Epithelial cell of proximal tubule (primary cell): ENCODE measurements at regions not wholly inside any gene's neighbourhood (a gene's known extent, or its start where the extent isn't known, plus 50 kb on each side); places are given as distances from the start of the nearest gene placed in this dataset.

Source experiments
- DNase-seq: peaks from one replicate; pipeline ENCODE4 v3.0.0-alpha.2; 2011; ENCODE audit warnings: low read depth
- H3K4me3 ChIP-seq: 2 replicates; pipeline ENCODE4 v1.5.1; 2011; ENCODE audit warnings: low read depth, mild to moderate bottlenecking, low read length
- TF ChIP-seq, protein P1 (sequence below): conservative IDR thresholded peaks from 2 replicates; pipeline ENCODE4 v1.5.1; 2012; ENCODE audit warnings: low read depth, mild to moderate bottlenecking, low read length

DNA sequence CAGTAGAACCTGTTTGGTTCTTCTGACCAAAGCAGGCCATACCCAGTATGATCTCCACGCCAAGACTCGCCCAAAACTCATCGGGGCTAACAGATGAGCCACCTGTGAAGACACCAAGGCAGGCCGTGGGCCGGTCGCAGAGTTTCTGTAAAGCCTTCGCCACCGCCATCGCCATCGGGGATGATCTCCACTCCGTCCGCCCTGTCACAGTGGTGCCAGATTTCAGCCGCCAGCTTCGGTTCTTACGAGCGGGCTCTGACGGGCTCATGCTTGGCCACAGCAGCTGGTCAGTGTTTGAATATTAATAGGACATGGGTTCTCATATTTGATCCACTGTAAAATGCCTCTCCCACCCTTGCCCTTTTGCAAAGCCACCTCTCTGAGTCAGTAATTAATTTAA lies 113.2 kb upstream of the TMEM132D start:
- no peak for DNase-seq
- no peak overlapping the region for H3K4me3 ChIP-seq

DNA sequence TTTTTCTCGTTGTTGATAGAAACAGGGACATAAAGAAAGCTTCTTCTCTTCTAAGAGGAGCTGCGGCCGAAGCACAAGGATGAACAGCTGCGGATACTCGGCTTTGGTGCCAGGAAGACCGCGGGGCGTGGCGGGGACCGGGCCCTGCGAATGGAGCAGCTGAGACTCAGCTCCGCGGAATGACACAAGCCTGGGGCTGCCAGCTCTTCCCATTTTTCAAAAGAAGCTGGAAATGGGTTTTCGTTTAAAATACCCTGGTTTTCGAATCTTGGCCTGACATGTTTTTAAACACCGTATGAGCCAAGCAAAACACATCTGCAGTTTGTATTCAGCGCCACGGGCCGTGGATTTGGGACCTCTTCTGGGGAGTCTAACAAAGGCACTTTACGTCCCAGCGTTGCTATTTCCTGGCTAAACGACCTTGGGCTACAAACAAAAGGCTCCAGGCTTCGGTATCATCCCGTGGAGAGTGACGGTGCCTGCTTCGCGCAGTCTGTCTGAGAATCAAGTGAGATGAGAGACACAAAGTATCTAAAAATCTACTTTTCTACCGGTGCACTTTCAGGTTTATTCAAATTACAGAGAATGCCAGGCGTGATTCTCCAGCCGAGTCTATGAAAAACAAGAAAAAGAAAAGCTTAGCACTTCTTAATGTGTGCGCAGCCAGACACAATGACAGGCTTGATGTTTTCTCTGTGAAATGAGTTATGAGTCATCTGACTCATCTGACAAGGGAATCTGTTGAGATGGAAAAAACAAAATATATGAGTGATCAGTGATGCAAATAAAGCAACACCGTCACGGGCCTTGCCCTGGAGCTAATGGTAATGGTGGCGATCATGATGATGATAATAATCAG lies 114.0 kb upstream of the TMEM132D start:
- TF ChIP-seq, protein P1, sequence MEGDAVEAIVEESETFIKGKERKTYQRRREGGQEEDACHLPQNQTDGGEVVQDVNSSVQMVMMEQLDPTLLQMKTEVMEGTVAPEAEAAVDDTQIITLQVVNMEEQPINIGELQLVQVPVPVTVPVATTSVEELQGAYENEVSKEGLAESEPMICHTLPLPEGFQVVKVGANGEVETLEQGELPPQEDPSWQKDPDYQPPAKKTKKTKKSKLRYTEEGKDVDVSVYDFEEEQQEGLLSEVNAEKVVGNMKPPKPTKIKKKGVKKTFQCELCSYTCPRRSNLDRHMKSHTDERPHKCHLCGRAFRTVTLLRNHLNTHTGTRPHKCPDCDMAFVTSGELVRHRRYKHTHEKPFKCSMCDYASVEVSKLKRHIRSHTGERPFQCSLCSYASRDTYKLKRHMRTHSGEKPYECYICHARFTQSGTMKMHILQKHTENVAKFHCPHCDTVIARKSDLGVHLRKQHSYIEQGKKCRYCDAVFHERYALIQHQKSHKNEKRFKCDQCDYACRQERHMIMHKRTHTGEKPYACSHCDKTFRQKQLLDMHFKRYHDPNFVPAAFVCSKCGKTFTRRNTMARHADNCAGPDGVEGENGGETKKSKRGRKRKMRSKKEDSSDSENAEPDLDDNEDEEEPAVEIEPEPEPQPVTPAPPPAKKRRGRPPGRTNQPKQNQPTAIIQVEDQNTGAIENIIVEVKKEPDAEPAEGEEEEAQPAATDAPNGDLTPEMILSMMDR = no peak
- H3K4me3 ChIP-seq = no peak overlapping the region
- DNase-seq = no peak

More for the DNA sequence above, 113.2 kb upstream of the TMEM132D start:
- TF ChIP-seq, protein P1 = no peak

DNA sequence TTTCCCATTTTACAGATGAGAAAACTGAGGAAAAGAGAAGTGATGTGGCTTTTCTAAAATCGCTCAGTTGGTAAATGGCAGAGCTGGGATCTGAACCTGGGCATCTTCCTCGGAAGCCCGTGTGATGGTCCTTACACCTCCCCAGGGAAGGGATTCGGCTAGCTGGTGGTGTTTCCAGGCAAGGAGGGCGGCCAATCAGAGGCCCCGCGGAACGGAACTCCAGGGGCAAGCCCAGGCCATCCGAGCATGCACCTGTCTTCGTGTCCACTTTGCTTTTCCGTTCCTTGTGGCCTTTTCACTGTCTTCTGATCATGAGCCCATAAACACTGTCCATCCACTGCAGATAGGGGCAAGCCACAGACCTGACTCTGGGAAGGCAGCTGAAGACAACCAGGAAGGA lies 114.8 kb upstream of the TMEM132D start:
- TF ChIP-seq, protein P1 = no peak
- H3K4me3 ChIP-seq = no peak overlapping the region
- no peak for DNase-seq

DNA sequence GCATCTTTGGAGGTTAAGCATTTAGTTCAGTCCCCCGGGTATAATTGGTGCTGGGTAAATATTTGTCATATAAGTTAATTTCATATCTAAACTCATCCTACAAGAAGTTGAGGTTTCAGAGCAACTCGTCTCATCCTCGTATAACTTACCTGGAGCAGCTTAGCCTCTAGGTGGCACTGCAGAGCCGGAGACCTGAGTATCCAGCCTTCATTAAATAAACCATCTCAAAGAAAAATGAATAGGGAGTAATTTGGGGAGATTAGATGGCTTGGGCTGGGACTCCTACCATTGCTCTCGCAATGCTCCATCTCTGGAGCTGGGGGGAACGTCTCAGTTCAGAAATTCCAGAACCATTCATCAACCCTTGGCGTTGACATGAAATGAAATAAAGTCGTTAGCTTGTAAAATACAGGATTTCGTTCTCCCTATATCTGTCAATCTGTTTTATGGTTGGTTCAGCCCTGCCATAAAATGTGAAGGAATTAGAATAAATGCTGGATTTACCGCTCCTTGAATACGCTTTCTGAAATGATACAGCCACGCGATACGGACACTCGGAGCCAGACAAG lies 122.9 kb upstream of the TMEM132D start:
- DNase-seq = no peak
- TF ChIP-seq, protein P1 = peak; percentile 80
- H3K4me3 ChIP-seq = no peak overlapping the region

DNA sequence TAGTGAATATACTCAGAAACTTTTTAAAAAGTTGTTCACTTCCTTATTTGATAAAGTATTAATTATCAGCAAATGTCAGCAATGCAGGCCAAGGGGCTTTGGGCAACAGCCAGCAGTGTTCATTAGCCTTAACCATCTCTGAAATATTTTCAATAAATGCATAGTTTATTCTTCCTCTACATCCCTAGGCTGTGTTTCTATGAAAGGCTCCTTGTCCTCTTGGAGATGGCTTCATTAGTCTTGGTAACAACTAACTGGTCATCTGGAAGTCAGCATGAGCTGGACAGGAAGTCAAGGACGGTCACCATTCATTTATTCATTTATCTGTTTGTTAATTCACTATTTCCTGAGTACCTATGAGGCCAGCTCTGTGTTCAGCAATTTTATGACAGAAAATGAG lies 124.0 kb upstream of the TMEM132D start:
- TF ChIP-seq, protein P1 = no peak
- no peak overlapping the region for H3K4me3 ChIP-seq
- no peak for DNase-seq

DNA sequence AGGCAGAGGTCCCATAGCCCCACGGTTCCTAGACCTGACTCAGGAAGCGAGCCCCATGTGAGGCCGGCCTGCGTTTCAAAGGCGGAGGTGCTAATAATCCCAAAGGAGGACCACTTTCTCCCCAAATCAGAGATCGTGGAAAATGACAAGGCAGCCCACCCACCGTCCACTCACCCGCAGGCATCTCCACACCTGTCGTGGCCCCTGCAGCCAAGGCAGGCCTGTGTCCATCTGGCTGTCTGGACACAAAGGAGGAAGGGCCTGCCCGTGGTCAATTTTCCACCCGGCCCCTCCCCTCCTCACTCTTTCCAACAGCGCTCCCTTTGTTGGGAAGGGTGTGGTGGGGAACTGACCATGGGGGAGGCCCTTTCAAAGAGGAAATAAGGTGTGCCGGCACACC lies 125.3 kb upstream of the TMEM132D start:
- TF ChIP-seq, protein P1 = no peak
- H3K4me3 ChIP-seq = no peak overlapping the region
- no peak for DNase-seq
